ENCODE measurements at regions not wholly inside any gene's neighbourhood (a gene's known extent, or its start where the extent isn't known, plus 50 kb on each side); places are given as distances from the start of the nearest gene placed in this dataset.

DNA sequence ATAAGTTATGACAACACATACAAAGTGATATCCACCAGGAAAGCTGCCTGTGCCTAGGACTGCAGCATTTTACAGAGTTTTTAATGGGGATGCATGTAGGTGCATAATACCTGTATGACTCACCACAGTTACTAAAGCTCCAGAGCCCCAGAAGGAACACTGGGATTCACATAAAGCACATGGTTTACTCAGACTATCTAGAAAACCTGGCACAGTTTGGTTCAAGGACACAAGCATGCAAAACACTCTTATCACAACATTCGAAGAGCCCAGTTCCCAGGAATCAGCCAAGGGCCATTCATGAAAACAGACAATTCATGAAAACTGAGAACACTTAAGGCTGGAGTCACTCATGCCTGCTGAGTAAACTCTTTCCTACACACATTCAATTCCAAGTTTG is 261.0 kb downstream of the PYDC2 start:
- TF ChIP-seq ZNF785 (tag by site-specific recombination; IDR thresholded peaks at IDR 0.05) (no peak), ZNF112 (tag by site-specific recombination; IDR thresholded peaks at IDR 0.05) (no peak), KLF10 (tag by site-specific recombination; IDR thresholded peaks at IDR 0.05) (no peak), SETDB1 (IDR thresholded peaks at IDR 0.05; ENCODE audit: insufficient read length, low read length) (no peak), ZNF76 (tag by site-specific recombination; IDR thresholded peaks at IDR 0.05; ENCODE audit: borderline replicate concordance, low read depth) (no peak)
- TF ChIP-seq, protein P1, sequence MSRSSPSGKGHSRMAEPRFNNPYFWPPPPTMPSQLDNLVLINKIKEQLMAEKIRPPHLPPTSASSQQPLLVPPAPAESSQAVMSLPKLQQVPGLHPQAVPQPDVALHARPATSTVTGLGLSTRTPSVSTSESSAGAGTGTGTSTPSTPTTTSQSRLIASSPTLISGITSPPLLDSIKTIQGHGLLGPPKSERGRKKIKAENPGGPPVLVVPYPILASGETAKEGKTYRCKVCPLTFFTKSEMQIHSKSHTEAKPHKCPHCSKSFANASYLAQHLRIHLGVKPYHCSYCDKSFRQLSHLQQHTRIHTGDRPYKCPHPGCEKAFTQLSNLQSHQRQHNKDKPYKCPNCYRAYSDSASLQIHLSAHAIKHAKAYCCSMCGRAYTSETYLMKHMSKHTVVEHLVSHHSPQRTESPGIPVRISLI (tag by site-specific recombination; IDR thresholded peaks at IDR 0.05): no peak
- TF ChIP-seq, protein P2, sequence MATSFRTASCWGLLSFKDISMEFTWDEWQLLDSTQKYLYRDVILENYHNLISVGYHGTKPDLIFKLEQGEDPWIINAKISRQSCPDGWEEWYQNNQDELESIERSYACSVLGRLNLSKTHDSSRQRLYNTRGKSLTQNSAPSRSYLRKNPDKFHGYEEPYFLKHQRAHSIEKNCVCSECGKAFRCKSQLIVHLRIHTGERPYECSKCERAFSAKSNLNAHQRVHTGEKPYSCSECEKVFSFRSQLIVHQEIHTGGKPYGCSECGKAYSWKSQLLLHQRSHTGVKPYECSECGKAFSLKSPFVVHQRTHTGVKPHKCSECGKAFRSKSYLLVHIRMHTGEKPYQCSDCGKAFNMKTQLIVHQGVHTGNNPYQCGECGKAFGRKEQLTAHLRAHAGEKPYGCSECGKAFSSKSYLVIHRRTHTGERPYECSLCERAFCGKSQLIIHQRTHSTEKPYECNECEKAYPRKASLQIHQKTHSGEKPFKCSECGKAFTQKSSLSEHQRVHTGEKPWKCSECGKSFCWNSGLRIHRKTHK (tag by site-specific recombination; IDR thresholded peaks at IDR 0.05): no peak
- ChIA-PET CTCF (no interaction called here), POLR2A (no interaction called here)
- no peak overlapping the region for H3K27ac ChIP-seq (ENCODE audit: extremely low read depth, low read depth, low read length)
- H3K36me3 ChIP-seq (ENCODE audit: control insufficient read depth in 2 of 2, insufficient read depth in 1 of 2, low read length in 2 of 2): no peaks in the 10 kb centered on the region
- H3K9me3 ChIP-seq (ENCODE audit: control insufficient read depth, insufficient read depth, low read depth, low read length): no peaks in the 10 kb centered on the region
- no peak overlapping the region for H3K4me3 ChIP-seq (ENCODE audit: low read depth, low read length)
- no peaks in the 10 kb centered on the region for H3K4me1 ChIP-seq (ENCODE audit: control insufficient read depth, insufficient read depth, low read length)

DNA sequence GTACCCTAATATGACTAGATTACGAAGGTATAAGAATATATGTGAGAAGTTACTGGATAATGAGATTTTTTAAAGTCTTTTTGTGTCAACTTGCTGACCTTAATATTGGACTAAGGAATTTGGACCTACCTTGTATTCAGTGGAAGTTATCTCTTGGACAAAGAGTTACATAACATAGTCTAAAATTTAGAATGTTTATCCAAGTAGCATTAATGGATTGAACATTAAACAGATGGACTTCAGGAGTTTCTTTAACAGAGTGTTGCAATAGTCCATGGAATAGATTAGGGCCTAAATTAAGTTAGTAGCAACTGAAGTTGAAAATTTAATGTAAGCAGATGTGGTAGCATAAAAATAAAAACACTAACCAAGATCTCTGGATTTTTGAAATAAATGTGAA is 266.4 kb downstream of the PYDC2 start:
- CTCF ChIA-PET: no interaction called here
- Histone ChIP-seq H3K4me3 (ENCODE audit: low read depth, low read length) (no peak overlapping the region), H3K4me1 (ENCODE audit: control insufficient read depth, insufficient read depth, low read length) (no peaks in the 10 kb centered on the region), H3K27ac (ENCODE audit: extremely low read depth, low read depth, low read length) (no peak overlapping the region), H3K36me3 (ENCODE audit: control insufficient read depth in 2 of 2, insufficient read depth in 1 of 2, low read length in 2 of 2) (no peaks in the 10 kb centered on the region), H3K9me3 (ENCODE audit: control insufficient read depth, insufficient read depth, low read depth, low read length) (no peaks in the 10 kb centered on the region)
- TF ChIP-seq ZBTB7A (tag by site-specific recombination; IDR thresholded peaks at IDR 0.05; ENCODE audit: low read depth) (no peak), ZNF335 (tag by site-specific recombination; conservative IDR thresholded peaks at IDR 0.05) (no peak), ZNF501 (tag by site-specific recombination; IDR thresholded peaks at IDR 0.05) (no peak), ZNF768 (tag by site-specific recombination; IDR thresholded peaks at IDR 0.05) (no peak), KLF16 (tag by site-specific recombination; IDR thresholded peaks at IDR 0.05) (no peak), ZNF202 (tag by site-specific recombination; IDR thresholded peaks at IDR 0.05; ENCODE audit: borderline replicate concordance) (no peak), SP2 (tag by site-specific recombination; IDR thresholded peaks at IDR 0.05) (no peak), ZNF600 (tag by site-specific recombination; IDR thresholded peaks at IDR 0.05) (no peak), ZNF155 (tag by site-specific recombination; IDR thresholded peaks at IDR 0.05) (no peak), ZNF169 (tag by site-specific recombination; IDR thresholded peaks at IDR 0.05) (no peak), ZNF658 (tag by site-specific recombination; IDR thresholded peaks at IDR 0.05) (no peak), ZNF23 (tag by site-specific recombination; IDR thresholded peaks at IDR 0.05; ENCODE audit: borderline replicate concordance) (no peak)
- TF ChIP-seq, protein P3, sequence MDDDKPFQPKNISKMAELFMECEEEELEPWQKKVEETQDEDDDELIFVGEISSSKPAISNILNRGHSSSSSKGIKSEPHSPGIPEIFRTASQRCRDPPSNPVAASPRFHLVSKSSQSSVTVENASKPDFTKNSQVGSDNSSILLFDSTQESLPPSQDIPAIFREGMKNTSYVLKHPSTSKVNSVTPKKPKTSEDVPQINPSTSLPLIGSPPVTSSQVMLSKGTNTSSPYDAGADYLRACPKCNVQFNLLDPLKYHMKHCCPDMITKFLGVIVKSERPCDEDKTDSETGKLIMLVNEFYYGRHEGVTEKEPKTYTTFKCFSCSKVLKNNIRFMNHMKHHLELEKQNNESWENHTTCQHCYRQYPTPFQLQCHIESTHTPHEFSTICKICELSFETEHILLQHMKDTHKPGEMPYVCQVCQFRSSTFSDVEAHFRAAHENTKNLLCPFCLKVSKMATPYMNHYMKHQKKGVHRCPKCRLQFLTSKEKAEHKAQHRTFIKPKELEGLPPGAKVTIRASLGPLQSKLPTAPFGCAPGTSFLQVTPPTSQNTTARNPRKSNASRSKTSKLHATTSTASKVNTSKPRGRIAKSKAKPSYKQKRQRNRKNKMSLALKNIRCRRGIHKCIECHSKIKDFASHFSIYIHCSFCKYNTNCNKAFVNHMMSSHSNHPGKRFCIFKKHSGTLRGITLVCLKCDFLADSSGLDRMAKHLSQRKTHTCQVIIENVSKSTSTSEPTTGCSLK (tag by site-specific recombination; IDR thresholded peaks at IDR 0.05): no peak
- TF ChIP-seq, protein P4, sequence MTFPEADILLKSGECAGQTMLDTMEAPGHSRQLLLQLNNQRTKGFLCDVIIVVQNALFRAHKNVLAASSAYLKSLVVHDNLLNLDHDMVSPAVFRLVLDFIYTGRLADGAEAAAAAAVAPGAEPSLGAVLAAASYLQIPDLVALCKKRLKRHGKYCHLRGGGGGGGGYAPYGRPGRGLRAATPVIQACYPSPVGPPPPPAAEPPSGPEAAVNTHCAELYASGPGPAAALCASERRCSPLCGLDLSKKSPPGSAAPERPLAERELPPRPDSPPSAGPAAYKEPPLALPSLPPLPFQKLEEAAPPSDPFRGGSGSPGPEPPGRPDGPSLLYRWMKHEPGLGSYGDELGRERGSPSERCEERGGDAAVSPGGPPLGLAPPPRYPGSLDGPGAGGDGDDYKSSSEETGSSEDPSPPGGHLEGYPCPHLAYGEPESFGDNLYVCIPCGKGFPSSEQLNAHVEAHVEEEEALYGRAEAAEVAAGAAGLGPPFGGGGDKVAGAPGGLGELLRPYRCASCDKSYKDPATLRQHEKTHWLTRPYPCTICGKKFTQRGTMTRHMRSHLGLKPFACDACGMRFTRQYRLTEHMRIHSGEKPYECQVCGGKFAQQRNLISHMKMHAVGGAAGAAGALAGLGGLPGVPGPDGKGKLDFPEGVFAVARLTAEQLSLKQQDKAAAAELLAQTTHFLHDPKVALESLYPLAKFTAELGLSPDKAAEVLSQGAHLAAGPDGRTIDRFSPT (tag by site-specific recombination; IDR thresholded peaks at IDR 0.05): no peak
- TF ChIP-seq, protein P5, sequence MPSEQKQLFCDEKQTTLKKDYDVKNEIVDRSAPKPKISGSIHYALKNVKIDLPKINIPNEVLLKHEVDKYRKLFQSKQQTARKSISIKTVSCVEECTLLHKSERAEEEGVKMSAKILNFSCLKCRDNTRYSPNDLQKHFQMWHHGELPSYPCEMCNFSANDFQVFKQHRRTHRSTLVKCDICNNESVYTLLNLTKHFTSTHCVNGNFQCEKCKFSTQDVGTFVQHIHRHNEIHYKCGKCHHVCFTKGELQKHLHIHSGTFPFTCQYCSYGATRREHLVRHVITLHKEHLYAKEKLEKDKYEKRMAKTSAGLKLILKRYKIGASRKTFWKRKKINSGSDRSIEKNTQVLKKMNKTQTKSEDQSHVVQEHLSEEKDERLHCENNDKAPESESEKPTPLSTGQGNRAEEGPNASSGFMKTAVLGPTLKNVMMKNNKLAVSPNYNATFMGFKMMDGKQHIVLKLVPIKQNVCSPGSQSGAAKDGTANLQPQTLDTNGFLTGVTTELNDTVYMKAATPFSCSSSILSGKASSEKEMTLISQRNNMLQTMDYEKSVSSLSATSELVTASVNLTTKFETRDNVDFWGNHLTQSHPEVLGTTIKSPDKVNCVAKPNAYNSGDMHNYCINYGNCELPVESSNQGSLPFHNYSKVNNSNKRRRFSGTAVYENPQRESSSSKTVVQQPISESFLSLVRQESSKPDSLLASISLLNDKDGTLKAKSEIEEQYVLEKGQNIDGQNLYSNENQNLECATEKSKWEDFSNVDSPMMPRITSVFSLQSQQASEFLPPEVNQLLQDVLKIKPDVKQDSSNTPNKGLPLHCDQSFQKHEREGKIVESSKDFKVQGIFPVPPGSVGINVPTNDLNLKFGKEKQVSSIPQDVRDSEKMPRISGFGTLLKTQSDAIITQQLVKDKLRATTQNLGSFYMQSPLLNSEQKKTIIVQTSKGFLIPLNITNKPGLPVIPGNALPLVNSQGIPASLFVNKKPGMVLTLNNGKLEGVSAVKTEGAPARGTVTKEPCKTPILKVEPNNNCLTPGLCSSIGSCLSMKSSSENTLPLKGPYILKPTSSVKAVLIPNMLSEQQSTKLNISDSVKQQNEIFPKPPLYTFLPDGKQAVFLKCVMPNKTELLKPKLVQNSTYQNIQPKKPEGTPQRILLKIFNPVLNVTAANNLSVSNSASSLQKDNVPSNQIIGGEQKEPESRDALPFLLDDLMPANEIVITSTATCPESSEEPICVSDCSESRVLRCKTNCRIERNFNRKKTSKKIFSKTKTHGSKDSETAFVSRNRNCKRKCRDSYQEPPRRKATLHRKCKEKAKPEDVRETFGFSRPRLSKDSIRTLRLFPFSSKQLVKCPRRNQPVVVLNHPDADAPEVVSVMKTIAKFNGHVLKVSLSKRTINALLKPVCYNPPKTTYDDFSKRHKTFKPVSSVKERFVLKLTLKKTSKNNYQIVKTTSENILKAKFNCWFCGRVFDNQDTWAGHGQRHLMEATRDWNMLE (tag by site-specific recombination; conservative IDR thresholded peaks at IDR 0.05; ENCODE audit: low read depth): no peak
- TF ChIP-seq, protein P6, sequence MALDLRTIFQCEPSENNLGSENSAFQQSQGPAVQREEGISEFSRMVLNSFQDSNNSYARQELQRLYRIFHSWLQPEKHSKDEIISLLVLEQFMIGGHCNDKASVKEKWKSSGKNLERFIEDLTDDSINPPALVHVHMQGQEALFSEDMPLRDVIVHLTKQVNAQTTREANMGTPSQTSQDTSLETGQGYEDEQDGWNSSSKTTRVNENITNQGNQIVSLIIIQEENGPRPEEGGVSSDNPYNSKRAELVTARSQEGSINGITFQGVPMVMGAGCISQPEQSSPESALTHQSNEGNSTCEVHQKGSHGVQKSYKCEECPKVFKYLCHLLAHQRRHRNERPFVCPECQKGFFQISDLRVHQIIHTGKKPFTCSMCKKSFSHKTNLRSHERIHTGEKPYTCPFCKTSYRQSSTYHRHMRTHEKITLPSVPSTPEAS (tag by site-specific recombination; IDR thresholded peaks at IDR 0.05): no peak
- POLR2A ChIA-PET: no interaction called here

All from HEK293 (cell line).